Lower lobe of right lung (tissue), 2 donors: ENCODE measurements at regions not wholly inside any gene's neighbourhood (a gene's known extent, or its start where the extent isn't known, plus 50 kb on each side); places are given as distances from the start of the nearest gene placed in this dataset.

Experiments
- ATAC-seq, 2 donors: fragments of 200-7000 bp; cut with Tn5 transposase; one replicate each; pipeline ENCODE4 v1.9.1; 2020 to 2022; ENCODE audit warnings: mild to moderate bottlenecking in 2 of 2, moderate library complexity in 2 of 2
- DNase-seq: peaks from one replicate; pipeline ENCODE4 v3.0.0-alpha.2; 2020
- H3K27ac ChIP-seq: fragments of 200-600 bp; one replicate; pipeline ENCODE4 v1.8.0; 2022
- H3K27me3 ChIP-seq: fragments of 200-600 bp; one replicate; pipeline ENCODE4 v1.8.0; 2022; ENCODE audit warnings: low read depth
- H3K36me3 ChIP-seq: fragments of 200-600 bp; one replicate; pipeline ENCODE4 v1.8.0; 2022; ENCODE audit warnings: mild to moderate bottlenecking
- H3K4me1 ChIP-seq: fragments of 200-600 bp; one replicate; pipeline ENCODE4 v1.8.0; 2022
- H3K4me3 ChIP-seq: fragments of 200-600 bp; one replicate; pipeline ENCODE4 v1.8.0; 2022; ENCODE audit warnings: mild to moderate bottlenecking
- H3K9me3 ChIP-seq: fragments of 200-600 bp; one replicate; pipeline ENCODE4 v1.8.0; 2022
- CTCF ChIP-seq: fragments of 200-600 bp; IDR thresholded peaks from one replicate; pipeline ENCODE4 v1.8.0; 2022; ENCODE audit warnings: antibody characterized with exemption, mild to moderate bottlenecking
- intact Hi-C: fragments of 100-400 bp; cut with DNase I; formaldehyde crosslinking; loops from one replicate; pipeline ENCODE4 v1.11.0; 2022
- donor health status: DM: no; HTN: yes; CAD: no; lungs with severe emphysema.

- H3K4me1 ChIP-seq, result no peaks in the 10 kb centered on the region
- no peaks in the 10 kb centered on the region for H3K27me3 ChIP-seq
- no peak for TF ChIP-seq CTCF
- no peak overlapping the region for H3K4me3 ChIP-seq
- DNase-seq (no peak), ATAC-seq (no peak)
- no peaks in the 10 kb centered on the region for H3K36me3 ChIP-seq
- intact Hi-C loops, result no loop called here
- no peak overlapping the region for H3K27ac ChIP-seq
- H3K9me3 ChIP-seq, result no peaks in the 10 kb centered on the region
Measured at GRCh38 chr17:13973960-13974651, 95.2 kb upstream of the COX10 start.

GRCh38 chr17:13977837-13978236 is 91.5 kb upstream of the COX10 start:
- DNase-seq (no peak), ATAC-seq (no peak)
- no peak overlapping the region for H3K4me3 ChIP-seq
- no peaks in the 10 kb centered on the region for H3K4me1 ChIP-seq
- H3K36me3 ChIP-seq, result no peaks in the 10 kb centered on the region
- no peak for TF ChIP-seq CTCF
- H3K27me3 ChIP-seq, result no peaks in the 10 kb centered on the region
- no peak overlapping the region for H3K27ac ChIP-seq
- H3K9me3 ChIP-seq, result no peaks in the 10 kb centered on the region
- intact Hi-C loops, result no loop called here

- Histone ChIP-seq H3K27ac (no peak overlapping the region), H3K27me3 (no peaks in the 10 kb centered on the region), H3K4me3 (no peak overlapping the region), H3K9me3 (no peaks in the 10 kb centered on the region), H3K36me3 (no peaks in the 10 kb centered on the region), H3K4me1 (no peaks in the 10 kb centered on the region)
- ATAC-seq, result no peak
- TF ChIP-seq CTCF, result no peak
- DNase-seq, result no peak
- intact Hi-C loops, result no loop called here
Measured at GRCh38 chr17:13978478-13978877, 90.8 kb upstream of the COX10 start.

GRCh38 chr17:13981881-13982280 is 87.4 kb upstream of the COX10 start:
- no peak for TF ChIP-seq CTCF
- intact Hi-C loops, result no loop called here
- Histone ChIP-seq H3K27ac (no peak overlapping the region), H3K4me3 (no peak overlapping the region), H3K9me3 (no peaks in the 10 kb centered on the region), H3K27me3 (no peaks in the 10 kb centered on the region), H3K36me3 (no peaks in the 10 kb centered on the region), H3K4me1 (no peaks in the 10 kb centered on the region)
- ATAC-seq (no peak), DNase-seq (no peak)

- DNase-seq, result no peak
- Histone ChIP-seq H3K4me1 (no peaks in the 10 kb centered on the region), H3K36me3 (no peaks in the 10 kb centered on the region), H3K27ac (no peak overlapping the region), H3K4me3 (no peak overlapping the region), H3K27me3 (no peaks in the 10 kb centered on the region), H3K9me3 (no peaks in the 10 kb centered on the region)
- intact Hi-C loops, result no loop called here
- no peak for TF ChIP-seq CTCF
- no peak for ATAC-seq
Measured at GRCh38 chr17:13984956-13985355, 84.3 kb upstream of the COX10 start.
